Activated T-helper 1 cell treated with anti-CD3 and anti-CD28 coated beads, Interleukin-12 subunit alpha, Interleukin-12 subunit beta, Interleukin-2, Interleukin-4 antibody, amounts not matched to agents 30 ng/mL and 10 ng/mL and 1 ng/mL, durations not matched to agents 14 hours and 24 hours and 36 hours (primary cell): ENCODE measurements at regions not wholly inside any gene's neighbourhood (a gene's known extent, or its start where the extent isn't known, plus 50 kb on each side); places are given as distances from the start of the nearest gene placed in this dataset.
"Not testable (repeated sequence)": the region's sequence is repeated elsewhere in the genome, so short reads cannot be mapped to it uniquely, and the experiment has no call there.

Source experiments
- DNase-seq: peaks from one replicate; pipeline ENCODE4 v3.0.0; 2021; ENCODE audit warnings: low spot score
- H3K27ac Mint-ChIP-seq: one replicate; pipeline ENCODE4 v1.8.0; 2021; ENCODE audit warnings: mild to moderate bottlenecking, mixed read lengths
- H3K27me3 Mint-ChIP-seq: one replicate; pipeline ENCODE4 v1.8.0; 2022; ENCODE audit warnings: mild to moderate bottlenecking, moderate library complexity, mixed read lengths; ENCODE audit not compliant: insufficient read depth
- H3K36me3 Mint-ChIP-seq: one replicate; pipeline ENCODE4 v1.8.0; 2021; ENCODE audit warnings: low read depth, mixed read lengths
- H3K4me1 Mint-ChIP-seq: one replicate; pipeline ENCODE4 v1.8.0; 2021; ENCODE audit warnings: low read depth, mixed read lengths
- H3K4me3 Mint-ChIP-seq: one replicate; pipeline ENCODE4 v1.8.0; 2021; ENCODE audit warnings: mild to moderate bottlenecking, moderate library complexity, mixed read lengths
- H3K9me3 Mint-ChIP-seq: one replicate; pipeline ENCODE4 v1.8.0; 2021; ENCODE audit warnings: mixed read lengths
- intact Hi-C: fragments of 100-400 bp; cut with micrococcal nuclease; formaldehyde crosslinking; loops from one replicate; pipeline ENCODE4 v1.15.1; 2024

- Mint-ChIP-seq H3K9me3 (no peaks in the 10 kb centered on the region), H3K4me1 (no peaks in the 10 kb centered on the region), H3K27me3 (no peaks in the 10 kb centered on the region), H3K36me3 (no peaks in the 10 kb centered on the region), H3K4me3 (no peak overlapping the region), H3K27ac (no peak overlapping the region)
- DNase-seq, result no peak
- intact Hi-C loops, result no loop called here
Measured at GRCh38 chr13:83710133-83710515, 172.2 kb downstream of the SLITRK1 start.

GRCh38 chr13:83709426-83710132 lies 172.7 kb downstream of the SLITRK1 start:
- intact Hi-C loops, result no loop called here
- no peak for DNase-seq

GRCh38 chr13:83702021-83702420 lies 180.3 kb downstream of the SLITRK1 start:
- Mint-ChIP-seq H3K9me3 (no peaks in the 10 kb centered on the region), H3K4me3 (no peak overlapping the region), H3K27me3 (no peaks in the 10 kb centered on the region), H3K27ac (no peak overlapping the region), H3K36me3 (no peaks in the 10 kb centered on the region), H3K4me1 (no peaks in the 10 kb centered on the region)
- DNase-seq, result no peak
- intact Hi-C loops, result no loop called here

More at GRCh38 chr13:83709426-83710132, 172.7 kb downstream of the SLITRK1 start:
- H3K27me3 Mint-ChIP-seq, result no peaks in the 10 kb centered on the region
- no peaks in the 10 kb centered on the region for H3K4me1 Mint-ChIP-seq
- H3K4me3 Mint-ChIP-seq, result no peak overlapping the region
- H3K9me3 Mint-ChIP-seq, result no peaks in the 10 kb centered on the region
- H3K27ac Mint-ChIP-seq, result no peak overlapping the region
- H3K36me3 Mint-ChIP-seq, result no peaks in the 10 kb centered on the region

- no peaks in the 10 kb centered on the region for H3K9me3 Mint-ChIP-seq
- intact Hi-C loops, result no loop called here
- DNase-seq, result no peak
- H3K36me3 Mint-ChIP-seq, result no peaks in the 10 kb centered on the region
- H3K4me3 Mint-ChIP-seq, result no peak overlapping the region
- no peaks in the 10 kb centered on the region for H3K4me1 Mint-ChIP-seq
- no peak overlapping the region for H3K27ac Mint-ChIP-seq
- H3K27me3 Mint-ChIP-seq, result no peaks in the 10 kb centered on the region
Measured at GRCh38 chr13:83692800-83693199, 189.5 kb downstream of the SLITRK1 start.

- no peaks in the 10 kb centered on the region for H3K4me1 Mint-ChIP-seq
- H3K27ac Mint-ChIP-seq, result no peak overlapping the region
- intact Hi-C loops, result no loop called here
- no peaks in the 10 kb centered on the region for H3K27me3 Mint-ChIP-seq
- no peak for DNase-seq
- no peaks in the 10 kb centered on the region for H3K9me3 Mint-ChIP-seq
- H3K4me3 Mint-ChIP-seq, result no peak overlapping the region
- H3K36me3 Mint-ChIP-seq, result no peaks in the 10 kb centered on the region
Measured at GRCh38 chr13:83691966-83692365, 190.3 kb downstream of the SLITRK1 start.

GRCh38 chr13:83681547-83681946 lies 200.7 kb downstream of the SLITRK1 start:
- H3K27me3 Mint-ChIP-seq, result no peaks in the 10 kb centered on the region
- no peak overlapping the region for H3K27ac Mint-ChIP-seq
- no peak for DNase-seq
- no peaks in the 10 kb centered on the region for H3K4me1 Mint-ChIP-seq
- intact Hi-C loops, result no loop called here
- H3K4me3 Mint-ChIP-seq, result no peak overlapping the region
- H3K36me3 Mint-ChIP-seq, result no peaks in the 10 kb centered on the region
- no peaks in the 10 kb centered on the region for H3K9me3 Mint-ChIP-seq

- Mint-ChIP-seq H3K36me3 (no peaks in the 10 kb centered on the region), H3K27ac (no peak overlapping the region), H3K9me3 (peaks cover 5% of the 10 kb centered on the region), H3K4me3 (no peak overlapping the region), H3K27me3 (no peaks in the 10 kb centered on the region), H3K4me1 (no peaks in the 10 kb centered on the region)
- intact Hi-C loops, result no loop called here
- no peak for DNase-seq
Measured at GRCh38 chr13:83677985-83678384, 204.3 kb downstream of the SLITRK1 start.

- H3K27ac Mint-ChIP-seq, result no peak overlapping the region
- H3K4me3 Mint-ChIP-seq, result no peak overlapping the region
- H3K4me1 Mint-ChIP-seq, result no peaks in the 10 kb centered on the region
- intact Hi-C loops, result no loop called here
- no peaks in the 10 kb centered on the region for H3K27me3 Mint-ChIP-seq
- no peak for DNase-seq
- H3K36me3 Mint-ChIP-seq, result no peaks in the 10 kb centered on the region
- H3K9me3 Mint-ChIP-seq, result peaks cover 8% of the 10 kb centered on the region
Measured at GRCh38 chr13:83672612-83673011, 209.7 kb downstream of the SLITRK1 start.

GRCh38 chr13:83667606-83668005 lies 214.7 kb downstream of the SLITRK1 start:
- H3K9me3 Mint-ChIP-seq, result peaks cover 3% of the 10 kb centered on the region
- H3K4me1 Mint-ChIP-seq, result no peaks in the 10 kb centered on the region
- H3K36me3 Mint-ChIP-seq, result no peaks in the 10 kb centered on the region
- H3K27ac Mint-ChIP-seq, result no peak overlapping the region
- no peak for DNase-seq
- H3K4me3 Mint-ChIP-seq, result no peak overlapping the region
- intact Hi-C loops, result no loop called here
- no peaks in the 10 kb centered on the region for H3K27me3 Mint-ChIP-seq

GRCh38 chr13:83666141-83666540 lies 216.1 kb downstream of the SLITRK1 start:
- H3K4me3 Mint-ChIP-seq, result no peak overlapping the region
- intact Hi-C loops, result no loop called here

GRCh38 chr13:83657281-83657680 lies 225.0 kb downstream of the SLITRK1 start:
- intact Hi-C loops, result no loop called here
- Mint-ChIP-seq H3K27me3 (no peaks in the 10 kb centered on the region), H3K27ac (no peak overlapping the region), H3K4me1 (no peaks in the 10 kb centered on the region), H3K36me3 (no peaks in the 10 kb centered on the region), H3K4me3 (no peak overlapping the region), H3K9me3 (peaks cover 8% of the 10 kb centered on the region)
- no peak for DNase-seq

More at GRCh38 chr13:83666141-83666540, 216.1 kb downstream of the SLITRK1 start:
- H3K36me3 Mint-ChIP-seq, result no peaks in the 10 kb centered on the region
- no peak for DNase-seq
- no peaks in the 10 kb centered on the region for H3K27me3 Mint-ChIP-seq
- no peaks in the 10 kb centered on the region for H3K4me1 Mint-ChIP-seq
- H3K9me3 Mint-ChIP-seq, result peaks cover 3% of the 10 kb centered on the region
- no peak overlapping the region for H3K27ac Mint-ChIP-seq

- peaks cover 18% of the 10 kb centered on the region for H3K9me3 Mint-ChIP-seq
- H3K4me1 Mint-ChIP-seq, DNase-seq, H3K27me3 Mint-ChIP-seq, H3K27ac Mint-ChIP-seq, intact Hi-C loops, H3K4me3 Mint-ChIP-seq, H3K36me3 Mint-ChIP-seq: not testable (repeated sequence)
Measured at GRCh38 chr13:83642617-83643016, 239.7 kb downstream of the SLITRK1 start.

GRCh38 chr13:83634601-83635000 lies 247.7 kb downstream of the SLITRK1 start:
- intact Hi-C loops, result no loop called here
- Mint-ChIP-seq H3K4me1 (no peaks in the 10 kb centered on the region), H3K9me3 (no peaks in the 10 kb centered on the region), H3K27me3 (no peaks in the 10 kb centered on the region), H3K36me3 (no peaks in the 10 kb centered on the region), H3K4me3 (no peak overlapping the region), H3K27ac (no peak overlapping the region)
- no peak for DNase-seq

GRCh38 chr13:83633746-83634145 lies 248.5 kb downstream of the SLITRK1 start:
- H3K4me3 Mint-ChIP-seq, result no peak overlapping the region
- H3K36me3 Mint-ChIP-seq, result no peaks in the 10 kb centered on the region
- H3K27me3 Mint-ChIP-seq, result no peaks in the 10 kb centered on the region
- intact Hi-C loops, result no loop called here
- no peak overlapping the region for H3K27ac Mint-ChIP-seq
- no peak for DNase-seq
- H3K9me3 Mint-ChIP-seq, result no peaks in the 10 kb centered on the region
- no peaks in the 10 kb centered on the region for H3K4me1 Mint-ChIP-seq
